Pulmonary artery endothelial cell (primary cell): ENCODE measurements at regions not wholly inside any gene's neighbourhood (a gene's known extent, or its start where the extent isn't known, plus 50 kb on each side); places are given as distances from the start of the nearest gene placed in this dataset.
"Not testable (repeated sequence)": the region's sequence is repeated elsewhere in the genome, so short reads cannot be mapped to it uniquely, and the experiment has no call there.

Source experiments
- DNase-seq: peaks from one replicate; pipeline ENCODE4 v3.0.0-alpha.2; 2011; ENCODE audit warnings: low read depth, low spot score

- DNase-seq, result no peak
Measured at GRCh38 chr7:8809320-8809719, 375.9 kb downstream of the NXPH1 start.

- DNase-seq, result no peak
Measured at GRCh38 chr7:8817448-8818036, 384.1 kb downstream of the NXPH1 start.

GRCh38 chr7:8818406-8818805 lies 385.0 kb downstream of the NXPH1 start:
- no peak for DNase-seq

GRCh38 chr7:8822595-8822994 lies 389.2 kb downstream of the NXPH1 start:
- DNase-seq, result no peak

GRCh38 chr7:8823486-8823885 lies 390.1 kb downstream of the NXPH1 start:
- DNase-seq, result no peak

- no peak for DNase-seq
Measured at GRCh38 chr7:8827329-8827728, 393.9 kb downstream of the NXPH1 start.

GRCh38 chr7:8829100-8829499 lies 395.7 kb downstream of the NXPH1 start:
- DNase-seq, result no peak

- DNase-seq, result no peak
Measured at GRCh38 chr7:8831376-8831775, 398.0 kb downstream of the NXPH1 start.

- no peak for DNase-seq
Measured at GRCh38 chr7:8833355-8833754, 399.9 kb downstream of the NXPH1 start.

- no peak for DNase-seq
Measured at GRCh38 chr7:8841171-8841570, 407.8 kb downstream of the NXPH1 start.

GRCh38 chr7:8871716-8872115 lies 438.3 kb downstream of the NXPH1 start:
- DNase-seq, result no peak

GRCh38 chr7:8881916-8882315 lies 448.5 kb downstream of the NXPH1 start:
- no peak for DNase-seq

GRCh38 chr7:8885480-8886000 lies 452.1 kb downstream of the NXPH1 start:
- no peak for DNase-seq

- DNase-seq, result not testable (repeated sequence)
Measured at GRCh38 chr7:8890346-8890745, 456.9 kb downstream of the NXPH1 start.

- no peak for DNase-seq
Measured at GRCh38 chr7:8893775-8894174, 460.4 kb downstream of the NXPH1 start.

- DNase-seq, result no peak
Measured at GRCh38 chr7:8906396-8907075, 473.1 kb downstream of the NXPH1 start.

- no peak for DNase-seq
Measured at GRCh38 chr7:8908889-8909288, 475.5 kb downstream of the NXPH1 start.

GRCh38 chr7:8913682-8914081 lies 480.3 kb downstream of the NXPH1 start:
- DNase-seq, result no peak

- no peak for DNase-seq
Measured at GRCh38 chr7:8921807-8922206, 488.4 kb downstream of the NXPH1 start.

- no peak for DNase-seq
Measured at GRCh38 chr7:8922726-8923125, 489.3 kb downstream of the NXPH1 start.

- no peak for DNase-seq
Measured at GRCh38 chr7:8923164-8923806, 489.9 kb downstream of the NXPH1 start.

- DNase-seq, result no peak
Measured at GRCh38 chr7:8931906-8932646, 498.7 kb downstream of the NXPH1 start.
